ENCODE measurements at regions not wholly inside any gene's neighbourhood (a gene's known extent, or its start where the extent isn't known, plus 50 kb on each side); places are given as distances from the start of the nearest gene placed in this dataset.

DNA sequence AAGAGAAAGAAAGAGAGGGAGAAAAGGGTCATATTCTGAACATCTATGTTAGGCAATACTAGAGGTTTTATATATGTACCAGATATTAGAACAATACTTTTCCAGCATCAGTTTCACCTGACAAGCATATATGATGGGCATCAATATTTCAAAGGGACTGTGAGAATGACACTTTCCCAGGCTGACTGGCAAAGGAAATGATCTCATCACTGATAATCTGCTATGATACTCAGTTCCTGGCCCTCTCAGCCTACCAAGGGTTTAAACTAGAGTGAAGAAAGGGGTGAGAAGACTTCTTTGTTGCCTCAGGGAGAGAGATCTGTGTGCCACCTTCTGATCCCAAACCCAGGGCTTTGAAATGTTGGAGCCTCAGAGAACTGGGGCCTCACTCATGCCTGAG, 183.5 kb downstream of the TTC8 start (continued):
- TF ChIP-seq RNF2 (IDR thresholded peaks at IDR 0.05; ENCODE audit: borderline replicate concordance, low read depth, low read length, missing control alignments, poor library complexity, severe bottlenecking): no peak
- TF ChIP-seq YY1 (IDR thresholded peaks at IDR 0.05; ENCODE audit: low read depth, low read length): no peak
- no peak for TF ChIP-seq NRF1 (IDR thresholded peaks at IDR 0.05; ENCODE audit: low read depth, low read length)
- TF ChIP-seq GABPA (IDR thresholded peaks at IDR 0.05; ENCODE audit: borderline replicate concordance, insufficient read depth, low read length): no peak

All from H1 (cell line).